GM19455 (cell line): ENCODE measurements at regions not wholly inside any gene's neighbourhood (a gene's known extent, or its start where the extent isn't known, plus 50 kb on each side); places are given as distances from the start of the nearest gene placed in this dataset.
"Not testable (repeated sequence)": the region's sequence is repeated elsewhere in the genome, so short reads cannot be mapped to it uniquely, and the experiment has no call there.

Source experiments
- ATAC-seq: cut with Tn5 transposase; IDR thresholded peaks from one replicate; pipeline ENCODE4 v1.9.1; 2021; ENCODE audit not compliant: unreplicated experiment

- no peak for ATAC-seq
These were observed 711.0 kb upstream of the CTNND2 start for GRCh38 chr5:12615141-12615820.

DNA sequence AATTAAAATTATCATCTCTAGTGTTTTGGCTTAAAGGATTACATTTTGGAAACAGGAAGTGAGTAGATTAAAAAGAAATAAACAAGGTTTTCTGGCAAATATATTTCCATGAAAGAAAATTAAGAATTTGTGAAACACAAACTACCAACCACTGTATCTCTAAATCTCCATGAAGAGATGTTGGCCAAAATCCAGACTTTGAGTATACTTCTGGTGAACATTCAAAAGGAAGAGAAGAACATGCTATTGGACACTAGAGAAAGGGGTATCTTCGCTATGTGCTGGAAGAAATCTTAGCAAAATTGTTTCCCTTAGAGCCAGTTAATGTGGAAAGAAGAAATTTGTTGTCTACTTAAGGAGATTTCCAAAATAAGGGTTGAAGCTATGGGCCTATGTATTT lies 710.4 kb upstream of the CTNND2 start:
- no peak for ATAC-seq

DNA sequence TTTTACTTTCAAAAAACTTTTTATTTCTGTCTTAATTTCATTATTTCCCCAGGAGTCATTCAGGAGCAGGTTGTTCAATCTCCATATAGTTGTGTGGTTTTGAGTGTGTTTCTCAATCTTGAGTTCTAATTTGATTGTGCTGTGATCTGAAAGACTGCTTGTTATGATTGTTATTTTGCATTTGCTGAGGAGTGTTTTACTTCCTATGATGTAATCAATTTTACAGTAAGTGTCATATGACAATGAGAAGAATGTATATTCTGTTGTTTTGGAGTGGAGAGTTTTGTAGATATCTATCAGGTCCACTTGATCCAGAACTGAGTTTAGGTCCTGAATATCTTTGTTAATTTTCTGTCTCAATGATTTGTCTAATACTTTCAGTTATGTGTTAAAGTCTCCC lies 706.9 kb upstream of the CTNND2 start:
- no peak for ATAC-seq

- not testable (repeated sequence) for ATAC-seq
These were observed 703.6 kb upstream of the CTNND2 start for GRCh38 chr5:12607817-12608216.

DNA sequence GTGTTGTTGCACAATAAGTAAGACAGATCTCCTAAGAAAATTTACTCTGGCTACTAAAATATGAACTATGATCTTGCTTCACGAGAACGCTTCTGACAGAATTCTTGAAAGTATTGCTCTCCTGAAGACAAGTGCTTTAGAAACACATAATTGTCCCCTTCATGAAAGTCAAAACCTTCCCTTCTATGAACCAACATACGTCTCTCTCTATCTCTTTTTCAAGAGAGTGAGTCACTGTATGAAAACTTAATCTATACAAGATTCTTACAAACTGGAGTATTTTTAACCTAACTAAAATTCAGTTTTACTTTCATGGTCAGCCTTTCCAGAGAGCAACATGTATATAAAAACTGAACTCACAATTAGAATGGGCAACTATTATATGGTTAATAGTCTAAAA lies 688.0 kb upstream of the CTNND2 start:
- ATAC-seq, result no peak

- ATAC-seq, result no peak
These were observed 682.2 kb upstream of the CTNND2 start for GRCh38 chr5:12586406-12586805.

- ATAC-seq, result not testable (repeated sequence)
These were observed 674.6 kb upstream of the CTNND2 start for GRCh38 chr5:12578803-12579202.

DNA sequence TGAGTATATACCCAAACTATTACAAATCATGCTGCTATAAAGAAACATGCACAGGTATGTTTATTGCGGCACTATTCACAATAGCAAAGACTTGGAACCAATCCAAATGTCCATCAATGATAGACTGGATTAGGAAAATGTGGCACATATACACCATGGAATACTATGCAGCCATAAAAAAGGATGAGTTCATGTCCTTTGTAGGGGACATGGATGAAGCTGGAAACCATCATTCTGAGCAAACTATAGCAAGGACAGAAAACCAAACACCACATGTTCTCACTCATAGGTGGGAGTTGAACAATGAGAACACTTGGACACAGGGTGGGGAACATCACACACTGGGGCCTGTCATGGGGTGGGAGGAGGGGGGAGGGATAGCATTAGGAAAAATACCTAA lies 672.7 kb upstream of the CTNND2 start:
- ATAC-seq, result not testable (repeated sequence)

GRCh38 chr5:12574298-12575093 lies 670.2 kb upstream of the CTNND2 start:
- ATAC-seq, result not testable (repeated sequence)

DNA sequence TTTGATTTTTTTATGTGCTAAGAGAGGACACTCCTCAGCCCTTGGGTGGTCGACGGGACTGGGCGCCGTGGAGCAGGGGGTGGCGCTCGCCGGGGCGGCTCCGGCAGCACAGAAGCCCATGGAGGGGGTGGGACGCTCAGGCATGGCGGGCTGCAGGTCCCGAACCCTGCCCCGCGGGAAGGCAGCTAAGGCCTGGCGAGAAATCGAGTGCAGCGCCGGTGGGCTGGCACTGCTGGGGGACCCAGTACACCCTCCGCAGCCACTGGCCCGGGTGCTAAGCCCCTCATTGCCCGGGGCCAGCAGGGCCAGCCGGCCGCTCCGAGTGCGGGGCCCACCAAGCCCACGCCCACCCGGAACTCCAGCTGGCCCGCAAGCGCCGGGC lies 669.7 kb upstream of the CTNND2 start:
- not testable (repeated sequence) for ATAC-seq

GRCh38 chr5:12570688-12571087 lies 666.4 kb upstream of the CTNND2 start:
- ATAC-seq, result no peak

- no peak for ATAC-seq
These were observed 662.2 kb upstream of the CTNND2 start for GRCh38 chr5:12566441-12566840.

- ATAC-seq, result no peak
These were observed 652.8 kb upstream of the CTNND2 start for GRCh38 chr5:12557012-12557411.

DNA sequence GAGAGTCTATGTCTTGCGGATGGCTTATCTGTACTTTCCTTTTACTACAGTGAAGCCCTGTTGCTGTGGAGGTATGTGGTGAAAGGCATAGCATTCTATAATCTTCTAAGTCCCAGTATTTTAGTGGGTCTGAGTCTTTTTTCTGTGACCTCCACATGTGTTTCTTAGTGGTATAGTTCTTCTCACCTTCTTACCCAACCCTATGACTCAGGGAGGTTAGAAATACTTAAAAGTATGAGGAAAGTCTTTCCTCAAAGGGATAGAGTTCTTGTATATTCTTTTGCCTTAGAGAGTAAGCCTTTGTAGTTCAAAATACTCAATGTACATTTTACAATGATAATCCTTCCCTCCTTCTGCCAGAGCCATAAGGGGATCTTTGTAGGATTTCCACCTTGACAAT lies 621.9 kb upstream of the CTNND2 start:
- ATAC-seq, result no peak

DNA sequence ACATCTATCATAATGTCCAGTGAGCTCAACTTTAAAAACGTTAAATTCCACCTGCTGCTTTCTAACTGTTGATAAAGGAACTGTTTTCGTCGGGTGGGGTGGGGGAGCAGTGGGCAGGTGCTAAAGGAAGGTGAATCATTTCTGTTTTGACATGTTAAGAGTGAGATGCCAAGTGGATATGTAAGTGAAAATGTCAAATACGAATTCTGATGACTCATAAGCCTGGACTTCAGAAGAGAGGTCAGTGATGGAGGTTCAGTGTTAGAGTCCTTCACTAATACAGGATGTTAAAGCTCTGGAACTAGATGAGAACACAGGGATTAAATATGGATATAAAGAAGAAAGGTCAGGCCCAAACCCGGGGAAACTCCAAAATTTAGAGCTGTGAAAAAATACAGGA lies 617.9 kb upstream of the CTNND2 start:
- ATAC-seq, result no peak

DNA sequence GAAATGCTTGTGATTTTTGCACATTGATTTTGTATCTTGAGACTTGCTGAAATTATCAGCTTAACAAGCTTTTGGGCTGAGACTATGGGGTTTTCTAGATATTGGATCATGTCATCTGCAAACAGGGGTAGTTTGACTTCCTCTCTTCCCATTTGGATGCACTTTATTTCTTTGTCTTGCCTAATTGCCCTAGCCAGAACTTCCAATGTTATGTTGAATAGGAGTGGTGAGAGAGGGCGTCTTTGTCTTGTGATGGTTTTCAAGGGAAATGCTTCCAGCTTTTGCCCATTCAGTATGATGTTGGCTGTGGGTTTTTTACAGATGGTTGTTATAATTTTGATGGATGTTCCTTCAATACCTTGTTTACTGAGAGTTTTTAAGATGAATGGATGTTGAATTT lies 600.7 kb upstream of the CTNND2 start:
- not testable (repeated sequence) for ATAC-seq

DNA sequence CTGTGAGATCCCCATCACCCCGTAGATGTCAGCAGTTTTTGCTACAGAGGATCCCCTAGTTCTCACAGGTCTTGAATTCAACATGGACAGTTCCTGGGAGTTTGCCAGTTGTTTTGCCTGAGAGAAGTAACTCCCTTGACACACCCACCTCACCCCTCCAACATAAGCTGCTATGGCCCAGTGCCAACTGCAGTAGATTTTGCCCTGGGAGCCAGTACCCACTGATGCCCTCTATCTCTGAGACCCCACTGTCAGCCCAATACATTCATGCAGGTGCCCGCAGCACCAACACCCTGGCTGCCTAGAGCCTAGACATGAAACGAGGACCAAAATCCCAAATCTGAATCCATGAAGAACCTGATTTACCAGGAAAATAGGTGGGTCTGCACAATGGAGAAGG lies 583.9 kb upstream of the CTNND2 start:
- ATAC-seq, result no peak

DNA sequence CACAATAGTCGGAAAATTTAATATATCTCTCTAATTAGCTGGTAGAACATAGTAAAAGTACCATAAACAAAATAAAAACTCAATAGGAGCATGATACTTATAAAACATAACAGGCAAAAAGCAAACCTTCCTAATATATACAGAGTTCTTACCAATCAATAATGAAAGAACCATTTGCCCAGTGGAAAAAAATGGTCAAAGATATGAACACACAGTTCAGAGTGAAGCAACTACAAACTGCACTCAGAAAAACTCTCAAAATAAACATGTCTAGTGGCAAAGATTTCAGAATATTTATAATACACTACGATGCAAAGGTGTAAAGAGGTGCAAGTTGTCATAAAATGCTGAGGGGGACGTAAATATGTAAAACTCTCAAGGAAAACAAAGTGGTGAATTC lies 576.2 kb upstream of the CTNND2 start:
- ATAC-seq, result no peak

DNA sequence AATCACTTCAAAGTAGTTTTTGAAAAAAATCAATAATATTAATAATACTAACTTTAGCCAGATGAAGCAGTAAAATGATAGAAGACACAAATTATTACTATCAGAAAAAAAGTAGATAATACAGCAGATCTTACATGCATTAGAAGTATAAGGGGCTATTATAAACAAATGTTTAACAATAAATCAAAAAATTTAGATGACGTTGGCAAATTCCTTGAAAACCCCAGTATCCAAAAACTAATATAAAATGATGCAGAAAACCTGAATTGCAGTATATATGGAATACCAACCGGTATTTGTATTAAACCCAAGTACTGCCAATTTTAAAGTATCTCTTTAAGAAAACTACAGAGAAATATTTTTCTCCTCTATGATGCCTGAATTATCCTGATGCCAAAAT lies 573.3 kb upstream of the CTNND2 start:
- ATAC-seq, result no peak

- ATAC-seq, result no peak
These were observed 563.6 kb upstream of the CTNND2 start for GRCh38 chr5:12467799-12468198.

DNA sequence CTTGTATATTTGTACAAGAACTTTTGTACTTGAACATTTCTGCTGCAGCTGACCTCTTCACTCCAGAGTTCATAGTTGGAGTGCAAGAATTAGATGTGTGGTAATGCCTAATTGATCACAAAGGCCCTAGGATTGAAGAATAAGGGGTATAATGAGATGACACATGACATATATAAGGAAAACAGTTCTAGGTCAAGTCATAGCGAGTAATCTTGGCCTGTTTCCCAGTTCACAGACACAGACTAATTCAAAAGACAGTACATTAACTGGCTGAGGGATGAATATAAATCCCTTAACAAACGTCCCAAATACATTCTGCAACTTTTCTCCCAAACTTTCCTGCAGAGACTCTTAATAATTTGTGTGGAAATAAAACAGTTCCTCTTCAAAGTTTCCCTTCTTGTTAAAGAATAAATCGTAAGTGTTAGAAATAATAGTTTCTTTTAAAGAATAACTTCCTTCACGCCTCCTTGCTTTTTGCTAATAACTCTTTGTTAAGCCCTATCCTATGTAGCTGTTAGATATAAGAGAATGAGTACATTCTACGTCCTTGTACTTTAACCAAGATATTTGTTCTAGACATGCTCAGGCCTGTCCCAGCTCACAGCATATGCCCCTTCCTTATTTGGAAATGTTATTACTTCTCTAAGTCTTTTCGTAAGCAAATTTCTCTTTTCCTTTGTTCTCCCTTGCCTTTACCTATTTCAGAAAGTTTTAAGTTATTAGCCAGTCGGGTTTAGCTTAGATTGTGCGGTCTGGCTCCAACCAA lies 556.4 kb upstream of the CTNND2 start:
- ATAC-seq, result no peak

DNA sequence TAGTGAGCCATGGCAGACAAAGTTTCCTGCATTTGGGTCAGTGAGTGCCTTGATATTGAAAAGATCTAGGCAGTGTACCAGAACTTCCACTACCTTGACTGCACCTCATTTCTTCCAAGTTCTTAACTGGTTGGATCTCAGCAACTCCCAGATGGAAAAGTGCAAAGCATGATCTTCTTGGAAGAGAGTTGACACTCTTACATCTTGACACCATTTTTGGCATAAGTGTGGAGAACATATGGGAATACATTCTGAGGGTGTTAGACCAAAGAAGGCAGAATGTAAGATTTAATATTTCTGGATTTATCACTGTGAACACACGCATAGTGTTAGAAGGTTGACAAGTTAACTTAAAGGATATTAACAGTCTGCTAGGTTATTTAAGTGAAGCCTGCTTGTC lies 555.1 kb upstream of the CTNND2 start:
- ATAC-seq, result no peak
